ENCODE measurements at regions not wholly inside any gene's neighbourhood (a gene's known extent, or its start where the extent isn't known, plus 50 kb on each side); places are given as distances from the start of the nearest gene placed in this dataset.

GRCh38 chr3:35194666-35195065 lies 444.7 kb upstream of the ARPP21 start:
- no peak for TF ChIP-seq CTCF (conservative IDR thresholded peaks at IDR 0.05; ENCODE audit: low read depth, low read length)
- no peak for DNase-seq (ENCODE audit: low read depth)
- no peak overlapping the region for H3K4me3 ChIP-seq (ENCODE audit: low read depth, low read length)

GRCh38 chr3:35198857-35199256 lies 440.5 kb upstream of the ARPP21 start:
- no peak overlapping the region for H3K4me3 ChIP-seq (ENCODE audit: low read depth, low read length)
- TF ChIP-seq CTCF (conservative IDR thresholded peaks at IDR 0.05; ENCODE audit: low read depth, low read length), result no peak
- DNase-seq (ENCODE audit: low read depth), result no peak

GRCh38 chr3:35200056-35200455 lies 439.3 kb upstream of the ARPP21 start:
- TF ChIP-seq CTCF (conservative IDR thresholded peaks at IDR 0.05; ENCODE audit: low read depth, low read length), result no peak
- DNase-seq (ENCODE audit: low read depth), result peak; percentile 26

GRCh38 chr3:35201211-35201610 lies 438.1 kb upstream of the ARPP21 start:
- no peak for TF ChIP-seq CTCF (conservative IDR thresholded peaks at IDR 0.05; ENCODE audit: low read depth, low read length)
- no peak overlapping the region for H3K4me3 ChIP-seq (ENCODE audit: low read depth, low read length)
- no peak for DNase-seq (ENCODE audit: low read depth)

More at GRCh38 chr3:35200056-35200455, 439.3 kb upstream of the ARPP21 start:
- no peak overlapping the region for H3K4me3 ChIP-seq (ENCODE audit: low read depth, low read length)

- no peak for TF ChIP-seq CTCF (conservative IDR thresholded peaks at IDR 0.05; ENCODE audit: low read depth, low read length)
- no peak for DNase-seq (ENCODE audit: low read depth)
- no peak overlapping the region for H3K4me3 ChIP-seq (ENCODE audit: low read depth, low read length)
Observed at GRCh38 chr3:35215525-35216500, 423.5 kb upstream of the ARPP21 start.

- no peak for DNase-seq (ENCODE audit: low read depth)
- H3K4me3 ChIP-seq (ENCODE audit: low read depth, low read length), result no peak overlapping the region
- no peak for TF ChIP-seq CTCF (conservative IDR thresholded peaks at IDR 0.05; ENCODE audit: low read depth, low read length)
Observed at GRCh38 chr3:35216501-35217266, 422.6 kb upstream of the ARPP21 start.
